Astrocyte (in vitro differentiated cells and primary cell): ENCODE measurements at regions not wholly inside any gene's neighbourhood (a gene's known extent, or its start where the extent isn't known, plus 50 kb on each side); places are given as distances from the start of the nearest gene placed in this dataset.

Source experiments
- CTCF ChIP-seq: IDR thresholded peaks from 2 replicates; pipeline ENCODE4 v1.5.1; 2011; ENCODE audit warnings: low read depth, mild to moderate bottlenecking, inconsistent platforms, low read length, moderate library complexity; ENCODE audit not compliant: insufficient read depth
- EZH2 ChIP-seq: IDR thresholded peaks from 2 replicates; pipeline ENCODE4 v1.6.1; 2012; ENCODE audit warnings: mild to moderate bottlenecking, low read length, inconsistent platforms; ENCODE audit not compliant: insufficient read depth

DNA sequence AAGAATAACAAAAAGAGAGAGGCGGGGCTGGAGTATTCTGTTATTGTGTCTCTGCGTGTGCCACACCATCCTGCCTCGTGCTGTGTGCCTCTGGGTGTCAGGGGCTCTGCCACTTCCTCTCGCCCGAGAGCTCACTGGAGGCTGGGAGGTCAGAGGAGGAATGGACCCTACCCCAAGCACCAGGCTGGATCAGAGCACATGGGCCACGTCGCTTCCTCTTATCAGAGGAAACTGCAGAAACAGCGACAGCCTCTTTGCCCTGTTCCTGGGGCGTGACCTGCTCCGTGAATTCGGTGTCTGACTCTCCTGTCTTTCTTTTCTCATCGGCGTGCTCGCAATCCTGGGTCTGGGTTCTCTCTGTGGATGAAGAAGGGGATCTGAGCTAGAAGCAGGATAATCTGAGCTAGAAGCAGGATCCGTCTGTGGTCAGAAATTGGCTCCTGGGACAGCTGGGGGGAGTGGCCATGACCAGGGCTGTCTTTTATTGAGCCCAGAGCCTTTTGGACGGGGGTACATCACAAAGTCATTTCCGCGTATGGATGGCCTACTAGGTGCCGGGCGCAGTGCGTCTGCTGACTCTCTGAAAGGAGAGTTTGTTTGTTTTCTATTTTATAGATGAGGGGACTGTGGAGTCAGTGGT is 150.3 kb upstream of the COL5A1 start:
- TF ChIP-seq CTCF (no peak), EZH2 (no peak)
